RPMI7951 (cell line): ENCODE measurements at regions not wholly inside any gene's neighbourhood (a gene's known extent, or its start where the extent isn't known, plus 50 kb on each side); places are given as distances from the start of the nearest gene placed in this dataset.

Experiments used
- DNase-seq: peaks from one replicate; pipeline ENCODE4 v3.0.0-alpha.2; 2012; ENCODE audit warnings: low read depth

DNA sequence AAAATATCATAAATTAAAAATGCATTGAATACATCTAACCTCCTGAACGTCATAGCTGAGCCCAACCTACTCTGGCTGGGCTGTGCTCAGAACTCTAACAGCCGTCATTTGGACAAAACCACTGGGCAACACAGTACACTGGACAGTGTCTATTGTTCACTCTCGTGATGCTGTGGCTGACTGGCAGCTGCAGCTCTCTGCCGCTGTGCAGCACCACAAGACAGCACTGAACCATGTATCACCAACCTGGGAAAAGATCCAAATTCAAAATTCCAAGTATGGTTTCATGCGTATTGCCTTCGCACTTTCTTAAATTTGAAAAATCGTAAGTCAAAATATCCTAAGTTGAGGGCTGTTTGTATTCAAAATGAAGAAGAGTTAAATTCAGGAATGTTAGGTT lies 145.1 kb upstream of the CNTN4 start:
- no peak for DNase-seq

DNA sequence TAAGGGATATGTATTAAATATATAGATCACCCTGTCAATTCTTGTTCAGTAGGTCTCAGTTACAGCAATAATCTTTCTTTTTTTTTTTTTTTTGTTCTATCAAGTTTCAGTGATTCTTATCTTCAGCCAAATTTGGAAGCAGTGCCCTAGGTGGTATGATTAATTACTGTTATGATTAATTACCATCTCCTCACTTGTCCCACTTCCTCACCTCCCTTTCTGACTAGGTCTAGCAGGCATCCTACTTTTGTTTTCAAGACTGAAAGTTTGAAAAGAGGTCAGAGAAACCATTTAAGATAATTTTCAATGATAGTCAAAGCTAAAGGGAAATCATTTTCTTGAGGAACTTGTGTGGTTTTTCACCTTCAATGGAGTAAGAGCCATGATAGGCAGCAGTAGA lies 144.0 kb upstream of the CNTN4 start:
- DNase-seq, result no peak

DNA sequence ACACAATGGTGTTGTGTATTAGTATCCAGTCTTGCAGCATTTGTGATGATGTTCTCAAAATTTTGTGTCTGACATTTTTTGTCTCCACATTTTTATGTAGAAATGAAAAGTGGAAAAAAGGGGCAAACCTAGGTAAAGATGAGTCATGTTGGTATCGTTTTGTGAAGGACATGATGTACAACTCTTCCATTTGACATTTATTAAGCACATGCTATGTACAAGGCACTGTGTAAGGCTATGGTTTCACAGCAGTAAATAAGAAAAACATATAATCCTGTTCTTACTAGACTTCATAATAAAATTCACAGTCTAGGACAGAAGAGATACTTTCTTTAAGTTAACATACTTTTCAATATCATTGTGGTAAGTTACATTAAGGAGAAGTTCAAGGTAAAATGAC lies 143.5 kb upstream of the CNTN4 start:
- no peak for DNase-seq

DNA sequence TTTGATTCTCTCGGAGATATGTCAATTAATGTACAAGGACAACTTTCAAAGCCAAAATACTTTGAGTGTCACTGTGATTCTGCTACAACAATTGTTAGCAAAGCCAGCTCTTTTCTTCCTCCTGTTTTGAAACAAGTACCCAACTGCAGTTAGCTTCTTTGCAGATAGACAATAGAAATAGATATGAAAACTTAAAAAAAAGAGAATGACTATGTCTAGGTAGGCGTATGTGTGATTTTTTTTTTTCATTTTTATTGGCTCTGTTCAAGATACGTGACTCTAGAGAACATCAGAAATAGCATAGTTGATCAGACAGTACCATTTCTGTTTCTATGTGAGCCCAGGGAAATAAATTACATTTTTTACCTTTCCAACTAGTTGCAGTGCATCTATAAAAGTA lies 142.9 kb upstream of the CNTN4 start:
- DNase-seq, result no peak

DNA sequence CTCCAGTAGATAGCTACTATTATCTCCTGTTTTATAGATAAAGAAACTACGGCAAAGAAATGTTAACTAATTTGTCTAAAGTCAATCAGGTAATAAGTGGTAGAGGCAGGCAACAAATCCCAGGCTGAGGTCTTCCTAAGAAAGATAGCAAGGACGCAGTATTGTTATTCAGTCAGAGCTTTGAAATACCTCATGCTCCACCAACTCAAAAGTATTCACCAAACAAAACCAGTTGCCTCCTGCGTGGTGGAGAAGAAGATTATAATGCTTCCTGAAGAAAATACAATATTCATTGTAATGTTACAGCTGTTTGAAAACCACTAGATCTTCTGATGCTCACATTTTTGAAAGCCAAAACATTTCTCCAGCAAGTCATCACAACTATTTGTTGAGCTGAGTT lies 138.2 kb upstream of the CNTN4 start:
- no peak for DNase-seq

DNA sequence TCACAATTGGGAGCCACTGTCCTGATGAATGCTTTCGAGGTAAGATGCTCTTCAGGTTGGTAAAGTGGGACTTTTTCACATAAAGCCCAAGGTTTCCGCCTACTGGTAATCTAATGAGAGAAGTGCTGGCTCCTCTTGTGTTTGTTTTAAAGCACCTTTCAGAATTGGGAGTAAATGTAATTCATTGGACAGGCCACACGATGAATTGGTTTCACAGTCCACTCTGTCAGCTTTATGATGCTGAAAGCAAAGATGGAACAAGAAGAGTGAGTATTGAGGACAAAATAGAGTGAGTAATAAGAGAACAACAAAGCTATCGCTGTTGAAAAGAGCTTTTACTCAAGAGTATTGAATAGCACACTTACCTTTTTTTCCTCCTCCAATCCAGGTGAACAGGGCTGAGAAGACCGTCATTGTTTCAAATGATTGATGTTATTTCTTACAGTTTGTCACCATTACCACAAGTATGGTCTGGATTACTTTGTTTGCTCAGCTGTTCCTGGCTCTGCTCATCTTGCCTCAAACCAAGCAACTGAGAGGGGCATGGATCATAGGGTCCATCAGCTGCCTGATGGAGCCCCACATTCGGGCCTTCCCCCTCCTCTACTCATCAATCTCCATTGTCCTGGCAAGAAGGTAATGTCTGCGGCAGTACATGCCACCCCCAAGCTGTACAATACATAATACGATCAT lies 136.1 kb upstream of the CNTN4 start:
- DNase-seq, result no peak

DNA sequence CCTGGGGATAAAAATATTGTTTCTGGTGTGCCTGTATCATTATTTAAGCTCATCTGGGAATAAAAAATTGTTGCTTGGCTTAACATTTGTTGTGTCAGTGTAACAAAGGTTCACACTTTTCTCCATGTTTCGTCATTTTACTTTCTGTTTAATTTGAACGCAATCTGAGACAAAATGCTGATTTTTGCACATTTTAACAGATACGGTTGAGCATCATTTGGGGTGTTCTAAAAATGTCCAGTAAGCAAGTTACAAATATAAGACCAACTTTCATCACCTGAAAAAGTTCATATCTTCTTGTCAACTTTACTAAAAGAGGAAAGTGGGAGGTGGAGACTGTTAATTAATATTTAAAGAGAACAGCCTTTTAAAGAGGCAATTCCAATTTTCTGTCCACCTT lies 134.8 kb upstream of the CNTN4 start:
- DNase-seq, result no peak

DNA sequence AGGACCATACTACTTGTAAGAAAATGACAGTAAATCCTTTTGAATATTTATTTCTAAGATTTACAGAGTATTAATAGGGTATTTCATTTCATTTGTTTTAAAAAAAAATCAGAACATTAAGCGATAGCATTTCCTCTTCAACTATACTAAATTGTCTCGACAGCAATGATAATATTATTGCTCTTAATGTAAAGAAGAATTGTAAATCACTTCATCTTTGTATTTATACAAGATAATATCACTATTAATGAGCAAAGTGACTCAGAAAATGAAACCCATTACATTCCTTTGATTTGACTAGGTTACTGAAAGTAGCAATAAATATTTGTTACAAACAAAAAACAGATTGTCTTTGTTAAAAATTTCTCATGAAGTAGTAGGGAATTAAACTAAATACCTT lies 131.1 kb upstream of the CNTN4 start:
- no peak for DNase-seq

DNA sequence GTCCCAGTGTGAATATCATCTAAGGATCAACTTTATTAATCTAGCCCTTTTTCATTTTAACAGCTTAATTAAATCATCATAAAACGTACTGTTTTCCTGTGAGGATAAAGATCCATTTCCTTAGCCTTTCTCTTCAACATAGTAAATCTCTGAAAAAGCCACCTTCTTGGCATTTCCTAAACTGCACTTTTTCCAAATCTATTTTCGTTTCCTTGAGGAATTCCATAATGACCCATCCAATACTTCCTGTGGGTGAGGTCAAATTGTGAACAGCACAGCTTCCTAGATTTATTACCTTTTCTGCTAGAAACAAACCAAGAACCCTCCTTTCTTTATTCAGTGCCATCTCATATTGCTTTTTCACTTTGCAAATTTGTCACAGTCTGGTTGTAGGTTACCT lies 129.4 kb upstream of the CNTN4 start:
- no peak for DNase-seq

DNA sequence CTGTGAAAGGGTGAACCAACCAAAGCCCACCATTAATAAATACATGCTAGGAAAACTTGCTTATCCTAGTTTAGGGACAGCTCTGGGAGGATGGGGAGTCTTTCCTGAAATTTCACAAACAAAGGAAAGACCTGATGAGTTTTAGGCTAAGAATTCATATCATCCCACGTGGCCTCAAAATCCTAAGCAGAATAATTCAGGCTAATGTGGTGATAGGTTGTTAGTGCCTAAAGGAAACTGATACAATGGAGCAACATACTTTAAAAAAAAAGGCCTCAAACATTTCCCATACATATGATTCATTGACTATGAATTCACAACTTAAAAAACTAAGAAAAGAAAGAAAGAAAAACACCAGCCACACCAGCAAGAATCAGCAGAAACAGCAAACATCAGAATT lies 126.9 kb upstream of the CNTN4 start:
- no peak for DNase-seq

DNA sequence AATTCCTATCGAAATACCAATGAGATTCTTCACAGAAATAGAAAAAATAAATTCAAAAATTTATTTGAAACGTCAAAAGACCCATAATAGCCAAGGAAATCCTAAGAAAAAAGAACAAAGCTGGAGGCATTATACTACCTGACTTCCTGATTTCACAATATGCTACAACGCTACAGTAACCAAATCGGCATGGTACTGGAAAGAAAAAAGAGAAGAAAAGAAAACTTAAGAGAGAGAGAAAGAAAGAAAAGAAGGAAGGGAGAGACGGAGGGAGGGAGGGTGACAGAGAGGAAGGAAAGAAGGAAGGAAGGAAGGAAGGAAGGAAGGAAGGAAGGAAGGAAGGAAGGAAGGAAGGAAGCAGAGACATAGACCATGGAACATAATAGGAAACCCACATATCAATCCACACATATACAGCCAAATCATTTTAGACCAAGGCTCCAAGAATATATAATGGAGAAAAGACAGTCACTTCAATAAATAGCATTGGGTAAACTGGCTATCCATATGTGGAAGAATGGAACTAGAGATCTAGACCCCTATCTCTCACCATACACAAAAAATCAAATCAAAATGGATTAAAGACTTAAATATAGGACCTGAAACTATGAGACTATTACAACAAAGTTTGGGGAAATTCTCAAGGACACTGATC lies 118.6 kb upstream of the CNTN4 start:
- no peak for DNase-seq

DNA sequence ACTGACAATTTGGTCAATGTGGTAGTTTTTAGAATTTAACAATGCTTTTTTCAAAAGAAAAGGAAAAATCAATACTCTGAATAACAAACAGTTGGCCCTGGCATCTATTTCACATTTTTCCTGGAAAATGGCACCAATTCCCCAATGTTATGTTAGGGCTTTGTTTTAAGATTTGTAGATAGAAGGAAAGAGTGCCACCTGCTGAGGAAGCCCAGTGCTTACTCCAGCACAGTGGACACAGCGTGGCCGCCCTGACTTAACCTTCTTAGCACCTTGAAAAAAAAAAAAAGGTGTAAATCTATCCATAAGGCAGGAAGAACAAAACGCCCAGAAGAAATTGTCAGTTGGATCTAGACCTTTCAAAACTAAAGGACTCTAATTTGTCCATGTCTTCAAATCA lies 110.7 kb upstream of the CNTN4 start:
- no peak for DNase-seq

DNA sequence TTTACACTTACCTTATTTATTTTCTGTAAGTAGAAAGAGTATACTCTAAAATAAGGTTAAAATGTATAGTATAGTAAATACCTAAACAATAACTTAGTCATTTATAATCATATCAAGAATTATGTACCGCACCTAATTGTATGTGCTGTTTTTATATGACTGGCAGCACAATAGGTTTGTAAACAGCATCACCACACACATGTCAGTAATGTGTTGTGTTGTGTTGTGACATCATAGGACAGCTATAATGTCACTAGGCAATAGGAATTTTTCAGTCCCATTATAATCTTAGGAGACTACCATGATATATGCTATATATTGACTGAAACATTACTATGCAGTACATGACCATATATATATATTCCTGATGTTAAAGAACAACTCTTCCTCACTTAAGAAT lies 99.9 kb upstream of the CNTN4 start:
- no peak for DNase-seq

DNA sequence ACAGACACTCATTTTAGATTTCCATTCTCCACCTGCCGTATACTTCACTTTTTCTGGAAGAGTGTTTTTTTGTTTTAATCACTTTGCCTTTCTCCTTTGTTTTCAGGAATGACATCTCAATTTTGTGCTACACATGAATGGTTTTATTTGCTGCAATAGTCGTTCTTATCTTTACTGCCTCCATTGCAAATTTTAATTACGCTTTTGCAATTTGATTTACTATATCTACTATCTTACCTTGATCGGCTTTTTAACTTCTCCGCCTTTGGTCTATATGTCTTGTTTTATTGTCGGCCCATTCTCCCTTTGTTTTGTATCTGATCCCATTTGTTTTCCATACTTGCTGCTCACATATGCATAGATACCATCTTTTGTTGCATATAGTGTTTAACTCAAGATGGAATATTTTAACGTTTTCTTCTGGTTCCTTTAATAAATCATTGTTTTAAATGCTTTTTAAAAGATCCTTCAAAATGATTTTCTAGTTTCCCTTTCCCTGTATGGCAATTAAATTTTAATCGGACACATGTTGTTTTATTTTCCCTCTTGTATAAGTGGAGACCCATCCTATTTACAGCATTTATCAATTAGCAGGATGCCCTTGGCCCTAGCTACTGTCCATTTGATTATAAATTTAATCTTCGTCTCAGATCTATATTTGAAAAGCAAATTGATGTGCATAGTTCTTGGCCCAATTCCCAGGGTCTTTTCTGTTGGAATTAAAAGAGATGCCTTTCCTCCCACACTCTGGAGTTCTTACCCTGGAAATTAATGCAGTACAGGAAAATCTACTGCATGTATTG lies 97.2 kb upstream of the CNTN4 start:
- no peak for DNase-seq

DNA sequence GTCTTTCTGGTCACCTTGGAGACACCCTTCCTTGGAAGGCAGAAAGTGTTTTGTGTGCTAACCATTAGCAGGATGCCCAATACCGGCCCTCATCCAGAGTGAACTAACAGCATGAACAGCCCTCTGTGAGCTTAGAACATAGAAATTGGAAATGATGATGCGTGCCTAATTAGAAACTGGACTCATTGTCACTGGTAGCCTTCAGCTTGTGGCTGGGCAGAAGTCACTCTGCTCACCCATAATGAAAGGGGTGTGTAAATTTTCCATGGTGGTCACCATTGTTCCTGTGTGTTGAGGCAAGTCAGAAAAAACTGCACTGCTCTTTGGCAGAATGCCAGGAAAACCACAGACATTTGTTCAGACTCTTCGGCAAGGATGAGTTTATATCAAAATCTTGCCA lies 74.7 kb upstream of the CNTN4 start:
- no peak for DNase-seq

DNA sequence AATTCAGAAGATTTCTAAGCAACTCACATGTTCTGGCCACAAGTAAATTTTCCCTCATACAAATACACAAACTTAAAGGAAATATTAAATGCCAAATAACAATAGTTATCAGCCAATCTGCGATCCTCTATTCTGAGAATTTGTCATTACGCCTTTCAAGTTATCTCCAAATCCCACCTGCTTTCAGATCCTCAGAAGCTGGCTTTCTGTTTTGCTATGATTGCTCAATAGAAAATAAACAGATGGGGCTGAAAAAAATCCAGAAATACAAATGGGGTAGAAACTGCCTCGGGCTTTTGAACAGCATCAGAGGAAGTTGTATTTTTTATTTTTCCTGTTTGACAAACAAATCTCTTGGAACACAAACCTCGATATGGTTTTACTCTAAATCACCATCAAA lies 74.0 kb upstream of the CNTN4 start:
- DNase-seq, result no peak

DNA sequence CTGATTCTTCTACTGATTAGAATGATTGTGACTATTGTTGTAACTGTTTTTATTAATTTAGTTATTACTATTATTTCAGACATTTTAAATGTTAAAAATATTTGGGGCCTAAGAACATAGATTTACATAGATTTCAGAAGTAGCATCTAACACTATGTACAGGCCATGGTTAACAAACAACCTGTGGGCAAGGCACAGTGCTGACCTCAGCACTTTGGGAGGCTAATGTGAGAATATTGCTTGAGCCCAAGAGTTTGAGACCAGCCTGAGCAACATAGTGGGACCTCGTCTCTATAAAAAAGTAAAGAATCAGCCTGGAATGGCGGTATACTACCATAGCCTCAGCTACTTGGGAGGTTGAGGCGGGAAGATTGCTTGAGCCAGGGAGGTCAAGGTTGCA lies 69.1 kb upstream of the CNTN4 start:
- no peak for DNase-seq

DNA sequence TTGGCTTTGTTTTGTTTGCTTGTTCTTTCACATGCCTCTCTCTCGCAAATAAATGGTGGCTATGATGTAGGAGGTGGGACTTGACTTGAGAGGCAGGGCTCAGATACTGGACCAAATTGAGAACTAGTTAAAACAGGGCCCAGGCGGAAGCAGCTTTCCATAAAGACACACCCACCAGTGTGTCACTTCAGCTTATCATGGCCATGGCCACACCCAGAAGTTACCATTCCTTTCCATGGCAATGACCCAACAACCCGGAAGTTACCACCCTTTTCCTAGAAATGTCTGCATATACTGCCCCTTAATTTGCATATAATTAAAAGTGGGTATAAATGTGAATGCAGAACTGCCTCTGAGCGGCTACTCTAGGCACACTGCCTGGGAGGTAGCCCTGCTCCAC lies 62.6 kb upstream of the CNTN4 start:
- DNase-seq, result no peak

DNA sequence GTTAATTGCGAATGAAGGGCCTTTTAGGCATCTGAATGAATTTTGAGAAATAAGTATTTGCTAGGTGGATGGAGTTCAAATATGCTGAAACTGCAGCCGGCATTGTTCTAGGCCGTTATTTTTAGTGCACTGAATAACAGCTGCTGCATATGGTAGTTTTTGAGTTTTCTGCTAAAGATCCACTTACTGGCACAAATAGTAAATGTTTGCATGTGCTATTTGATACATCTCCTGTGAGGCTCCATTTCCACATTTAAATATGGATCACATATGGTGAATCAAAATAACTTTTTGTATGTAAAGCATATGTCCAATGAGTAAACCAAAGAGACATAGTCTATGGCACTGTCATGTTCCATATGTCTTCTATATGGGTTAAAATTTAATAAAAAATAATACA lies 56.7 kb upstream of the CNTN4 start:
- DNase-seq, result no peak
